GM08714 (cell line): ENCODE measurements at regions not wholly inside any gene's neighbourhood (a gene's known extent, or its start where the extent isn't known, plus 50 kb on each side); places are given as distances from the start of the nearest gene placed in this dataset.

Experiments used
- H3K4me3 ChIP-seq: fragments of 200-500 bp; sonication (Bioruptor generic); 2 replicates; pipeline ENCODE4 v1.5.1; 2014; ENCODE audit warnings: mild to moderate bottlenecking, low read length, inconsistent platforms
- ZNF274 ChIP-seq: IDR thresholded peaks from 2 replicates; pipeline ENCODE4 v1.6.1; 2012; ENCODE audit warnings: mild to moderate bottlenecking, low read depth, low read length

GRCh38 chr14:89041257-89041582 lies 216.8 kb downstream of the TTC8 start:
- TF ChIP-seq ZNF274: no peak
- no peak overlapping the region for H3K4me3 ChIP-seq

- no peak for TF ChIP-seq ZNF274
- H3K4me3 ChIP-seq: no peak overlapping the region
Measured at GRCh38 chr14:89042021-89042420, 217.6 kb downstream of the TTC8 start.

- H3K4me3 ChIP-seq: no peak overlapping the region
- no peak for TF ChIP-seq ZNF274
Measured at GRCh38 chr14:89053303-89053702, 228.9 kb downstream of the TTC8 start.

- H3K4me3 ChIP-seq: no peak overlapping the region
- no peak for TF ChIP-seq ZNF274
Measured at GRCh38 chr14:89056394-89056793, 231.9 kb downstream of the TTC8 start.

- no peak overlapping the region for H3K4me3 ChIP-seq
- TF ChIP-seq ZNF274: no peak
Measured at GRCh38 chr14:89058697-89059096, 234.2 kb downstream of the TTC8 start.

GRCh38 chr14:89060191-89060590 lies 235.7 kb downstream of the TTC8 start:
- TF ChIP-seq ZNF274: no peak
- no peak overlapping the region for H3K4me3 ChIP-seq

- no peak for TF ChIP-seq ZNF274
Measured at GRCh38 chr14:89061696-89062095, 237.2 kb downstream of the TTC8 start.

GRCh38 chr14:89065879-89066278 lies 241.4 kb downstream of the TTC8 start:
- no peak overlapping the region for H3K4me3 ChIP-seq
- no peak for TF ChIP-seq ZNF274

More at GRCh38 chr14:89061696-89062095, 237.2 kb downstream of the TTC8 start:
- no peak overlapping the region for H3K4me3 ChIP-seq

GRCh38 chr14:89067293-89067972 lies 243.0 kb downstream of the TTC8 start:
- TF ChIP-seq ZNF274: no peak

GRCh38 chr14:89078021-89078795 lies 253.8 kb downstream of the TTC8 start:
- H3K4me3 ChIP-seq: no peak overlapping the region
- TF ChIP-seq ZNF274: no peak

More at GRCh38 chr14:89067293-89067972, 243.0 kb downstream of the TTC8 start:
- no peak overlapping the region for H3K4me3 ChIP-seq

- no peak for TF ChIP-seq ZNF274
- no peak overlapping the region for H3K4me3 ChIP-seq
Measured at GRCh38 chr14:89085231-89085731, 260.8 kb downstream of the TTC8 start.

GRCh38 chr14:89085737-89086382 lies 261.4 kb downstream of the TTC8 start:
- no peak for TF ChIP-seq ZNF274
- no peak overlapping the region for H3K4me3 ChIP-seq

GRCh38 chr14:89088530-89088929 lies 264.1 kb downstream of the TTC8 start:
- TF ChIP-seq ZNF274: no peak
- no peak overlapping the region for H3K4me3 ChIP-seq

GRCh38 chr14:89089330-89089729 lies 264.9 kb downstream of the TTC8 start:
- TF ChIP-seq ZNF274: no peak
- no peak overlapping the region for H3K4me3 ChIP-seq

GRCh38 chr14:89091781-89092180 lies 267.3 kb downstream of the TTC8 start:
- no peak overlapping the region for H3K4me3 ChIP-seq
- no peak for TF ChIP-seq ZNF274
